ENCODE measurements at regions not wholly inside any gene's neighbourhood (a gene's known extent, or its start where the extent isn't known, plus 50 kb on each side); places are given as distances from the start of the nearest gene placed in this dataset.
A peak's percentile ranks its signal among the peaks of the same experiment; 100 is the strongest.

DNA sequence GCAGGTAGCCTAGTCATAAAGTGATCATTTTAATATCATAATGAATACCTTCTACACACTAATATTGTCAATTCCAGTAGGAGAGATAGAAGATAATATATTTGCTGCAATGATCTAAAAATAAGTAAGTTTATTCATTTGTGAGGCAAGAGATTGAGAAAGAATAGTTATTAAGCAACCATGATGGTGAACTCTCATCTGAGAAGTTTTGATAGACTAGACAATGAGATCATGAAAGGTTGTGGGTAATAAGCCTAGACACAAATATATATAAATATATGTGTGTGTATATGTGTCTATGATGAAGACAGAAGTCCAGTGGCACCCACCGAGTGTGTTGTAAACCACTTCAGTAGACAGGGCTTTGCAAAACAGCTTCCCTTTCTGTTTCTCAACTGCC, 181.0 kb upstream of the CHST9 start:
- no peak for TF ChIP-seq ZC3H10 (CRISPR knock-in tag; IDR thresholded peaks at IDR 0.05)
- TF ChIP-seq OSR1 (CRISPR knock-in tag; IDR thresholded peaks at IDR 0.05) = no peak
- TF ChIP-seq ZNF565 (CRISPR knock-in tag; conservative IDR thresholded peaks at IDR 0.05; ENCODE audit: low read depth) = no peak
- no peak for TF ChIP-seq PATZ1 (CRISPR knock-in tag; IDR thresholded peaks at IDR 0.05; ENCODE audit: borderline replicate concordance)
- no peak for TF ChIP-seq ISL1 (CRISPR knock-in tag; IDR thresholded peaks at IDR 0.05)
- no peak for TF ChIP-seq TOX (CRISPR knock-in tag; IDR thresholded peaks at IDR 0.05; ENCODE audit: borderline replicate concordance)
- ATAC-seq = no peak

DNA sequence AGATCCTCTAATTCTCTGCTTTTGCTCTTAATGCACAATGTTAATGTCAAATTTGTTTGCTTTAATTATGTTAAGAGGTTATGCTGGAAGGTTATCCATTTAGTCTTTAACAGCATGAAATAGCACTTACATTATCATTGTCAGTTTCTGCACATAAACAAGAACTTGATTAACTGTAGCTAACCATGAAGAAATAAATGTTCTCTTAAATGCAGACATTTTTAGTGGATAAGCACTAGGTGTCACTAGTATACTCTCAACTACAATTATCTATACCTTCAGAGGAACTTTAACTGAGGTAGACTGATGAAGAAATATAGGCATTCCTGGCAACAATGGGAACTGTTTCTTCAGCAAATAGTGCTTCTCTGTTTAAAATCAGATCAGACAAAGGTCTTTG, 178.8 kb upstream of the CHST9 start:
- TF ChIP-seq ISL1 (CRISPR knock-in tag; IDR thresholded peaks at IDR 0.05) (no peak), PATZ1 (CRISPR knock-in tag; IDR thresholded peaks at IDR 0.05; ENCODE audit: borderline replicate concordance) (no peak), OSR1 (CRISPR knock-in tag; IDR thresholded peaks at IDR 0.05) (no peak), PPARA (CRISPR knock-in tag; IDR thresholded peaks at IDR 0.05; ENCODE audit: borderline replicate concordance) (no peak), ZFP3 (CRISPR knock-in tag; IDR thresholded peaks at IDR 0.05) (no peak), CSDC2 (CRISPR knock-in tag; IDR thresholded peaks at IDR 0.05) (no peak)
- TF ChIP-seq, protein P1, sequence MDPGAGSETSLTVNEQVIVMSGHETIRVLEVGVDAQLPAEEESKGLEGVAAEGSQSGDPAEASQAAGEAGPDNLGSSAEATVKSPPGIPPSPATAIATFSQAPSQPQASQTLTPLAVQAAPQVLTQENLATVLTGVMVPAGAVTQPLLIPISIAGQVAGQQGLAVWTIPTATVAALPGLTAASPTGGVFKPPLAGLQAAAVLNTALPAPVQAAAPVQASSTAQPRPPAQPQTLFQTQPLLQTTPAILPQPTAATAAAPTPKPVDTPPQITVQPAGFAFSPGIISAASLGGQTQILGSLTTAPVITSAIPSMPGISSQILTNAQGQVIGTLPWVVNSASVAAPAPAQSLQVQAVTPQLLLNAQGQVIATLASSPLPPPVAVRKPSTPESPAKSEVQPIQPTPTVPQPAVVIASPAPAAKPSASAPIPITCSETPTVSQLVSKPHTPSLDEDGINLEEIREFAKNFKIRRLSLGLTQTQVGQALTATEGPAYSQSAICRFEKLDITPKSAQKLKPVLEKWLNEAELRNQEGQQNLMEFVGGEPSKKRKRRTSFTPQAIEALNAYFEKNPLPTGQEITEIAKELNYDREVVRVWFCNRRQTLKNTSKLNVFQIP (CRISPR knock-in tag; IDR thresholded peaks at IDR 0.05; ENCODE audit: borderline replicate concordance, low read depth) = no peak
- ATAC-seq = peak; percentile 64; the same call in 2 of the 3 replicates

GRCh38 chr18:27361477-27361876, 176.4 kb upstream of the CHST9 start:
- TF ChIP-seq ZC3H10 (CRISPR knock-in tag; IDR thresholded peaks at IDR 0.05) = no peak
- TF ChIP-seq ZNF565 (CRISPR knock-in tag; conservative IDR thresholded peaks at IDR 0.05; ENCODE audit: low read depth) = no peak
- no peak for TF ChIP-seq ISL1 (CRISPR knock-in tag; IDR thresholded peaks at IDR 0.05)
- no peak for TF ChIP-seq ARNTL (CRISPR knock-in tag; IDR thresholded peaks at IDR 0.05; ENCODE audit: borderline replicate concordance, low read depth)
- no peak for TF ChIP-seq PATZ1 (CRISPR knock-in tag; IDR thresholded peaks at IDR 0.05; ENCODE audit: borderline replicate concordance)
- TF ChIP-seq TOX (CRISPR knock-in tag; IDR thresholded peaks at IDR 0.05; ENCODE audit: borderline replicate concordance) = no peak

GRCh38 chr18:27355308-27355707, 170.2 kb upstream of the CHST9 start:
- TF ChIP-seq CREB5 (CRISPR knock-in tag; IDR thresholded peaks at IDR 0.05; ENCODE audit: low read depth) (no peak), RARB (CRISPR knock-in tag; IDR thresholded peaks at IDR 0.05) (no peak), ZFP30 (CRISPR knock-in tag; IDR thresholded peaks at IDR 0.05) (no peak), ZNF70 (CRISPR knock-in tag; IDR thresholded peaks at IDR 0.05) (no peak), CSDC2 (CRISPR knock-in tag; IDR thresholded peaks at IDR 0.05) (no peak), OSR1 (CRISPR knock-in tag; IDR thresholded peaks at IDR 0.05) (no peak), TOX (CRISPR knock-in tag; IDR thresholded peaks at IDR 0.05; ENCODE audit: borderline replicate concordance) (no peak), PPARA (CRISPR knock-in tag; IDR thresholded peaks at IDR 0.05; ENCODE audit: borderline replicate concordance) (no peak), ARNTL (CRISPR knock-in tag; IDR thresholded peaks at IDR 0.05; ENCODE audit: borderline replicate concordance, low read depth) (no peak), GLIS3 (CRISPR knock-in tag; IDR thresholded peaks at IDR 0.05) (no peak), SNAI2 (CRISPR knock-in tag; IDR thresholded peaks at IDR 0.05) (no peak)
- TF ChIP-seq, protein P1 (CRISPR knock-in tag; IDR thresholded peaks at IDR 0.05; ENCODE audit: borderline replicate concordance, low read depth) = no peak
- TF ChIP-seq, protein P2, sequence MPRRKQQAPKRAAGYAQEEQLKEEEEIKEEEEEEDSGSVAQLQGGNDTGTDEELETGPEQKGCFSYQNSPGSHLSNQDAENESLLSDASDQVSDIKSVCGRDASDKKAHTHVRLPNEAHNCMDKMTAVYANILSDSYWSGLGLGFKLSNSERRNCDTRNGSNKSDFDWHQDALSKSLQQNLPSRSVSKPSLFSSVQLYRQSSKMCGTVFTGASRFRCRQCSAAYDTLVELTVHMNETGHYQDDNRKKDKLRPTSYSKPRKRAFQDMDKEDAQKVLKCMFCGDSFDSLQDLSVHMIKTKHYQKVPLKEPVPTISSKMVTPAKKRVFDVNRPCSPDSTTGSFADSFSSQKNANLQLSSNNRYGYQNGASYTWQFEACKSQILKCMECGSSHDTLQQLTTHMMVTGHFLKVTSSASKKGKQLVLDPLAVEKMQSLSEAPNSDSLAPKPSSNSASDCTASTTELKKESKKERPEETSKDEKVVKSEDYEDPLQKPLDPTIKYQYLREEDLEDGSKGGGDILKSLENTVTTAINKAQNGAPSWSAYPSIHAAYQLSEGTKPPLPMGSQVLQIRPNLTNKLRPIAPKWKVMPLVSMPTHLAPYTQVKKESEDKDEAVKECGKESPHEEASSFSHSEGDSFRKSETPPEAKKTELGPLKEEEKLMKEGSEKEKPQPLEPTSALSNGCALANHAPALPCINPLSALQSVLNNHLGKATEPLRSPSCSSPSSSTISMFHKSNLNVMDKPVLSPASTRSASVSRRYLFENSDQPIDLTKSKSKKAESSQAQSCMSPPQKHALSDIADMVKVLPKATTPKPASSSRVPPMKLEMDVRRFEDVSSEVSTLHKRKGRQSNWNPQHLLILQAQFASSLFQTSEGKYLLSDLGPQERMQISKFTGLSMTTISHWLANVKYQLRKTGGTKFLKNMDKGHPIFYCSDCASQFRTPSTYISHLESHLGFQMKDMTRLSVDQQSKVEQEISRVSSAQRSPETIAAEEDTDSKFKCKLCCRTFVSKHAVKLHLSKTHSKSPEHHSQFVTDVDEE (CRISPR knock-in tag; IDR thresholded peaks at IDR 0.05) = no peak
- ATAC-seq = no peak

More at GRCh38 chr18:27361477-27361876, 176.4 kb upstream of the CHST9 start:
- ATAC-seq = no peak
